CD4-positive, alpha-beta memory T cell (primary cell): ENCODE measurements at regions not wholly inside any gene's neighbourhood (a gene's known extent, or its start where the extent isn't known, plus 50 kb on each side); places are given as distances from the start of the nearest gene placed in this dataset.

ENCODE experiments used
- CTCF ChIA-PET: fragments of 350-600 bp; sonication (Branson Sonifier 250); formaldehyde crosslinking; loops from one replicate; lab custom pipeline; 2021; ENCODE audit warnings: inconsistent platforms; ENCODE audit not compliant: partially characterized antibody; lab: Charles Lee
- POLR2A ChIA-PET: fragments of 350-600 bp; sonication (Branson Sonifier 250); formaldehyde crosslinking; loops from one replicate; lab custom pipeline; 2021; ENCODE audit not compliant: partially characterized antibody; lab: Charles Lee
- DNase-seq, 5 donors: peaks; one replicate each; pipeline versions ENCODE4 v3.0.0 to v3.0.0-alpha.2; 2020 to 2022; ENCODE audit warnings: mixed read lengths in 1 of 5
- H3K27ac ChIP-seq: one replicate; pipeline ENCODE4 v1.7.0; 2013; ENCODE audit warnings: low read depth, low read length
- H3K27me3 ChIP-seq: 2 replicates; pipeline ENCODE4 v1.7.0; 2013; ENCODE audit warnings: mild to moderate bottlenecking, low read length, moderate library complexity; ENCODE audit not compliant: insufficient read depth
- H3K36me3 ChIP-seq: 2 replicates; pipeline ENCODE4 v1.7.0; 2013; ENCODE audit warnings: mild to moderate bottlenecking, low read length, moderate library complexity; ENCODE audit not compliant: insufficient read depth
- H3K4me1 ChIP-seq: 2 replicates; pipeline ENCODE4 v1.7.0; 2013; ENCODE audit warnings: mild to moderate bottlenecking, low read length, moderate library complexity; ENCODE audit not compliant: insufficient read depth
- H3K4me3 ChIP-seq, 2 donors: one replicate each; pipeline ENCODE4 v1.7.0; 2013; ENCODE audit warnings: low read length in 2 of 2, mild to moderate bottlenecking in 1 of 2
- H3K9me3 ChIP-seq, 2 donors: one replicate each; pipeline ENCODE4 v1.7.0; 2013; ENCODE audit warnings: low read length in 2 of 2, control low read depth in 1 of 2; ENCODE audit not compliant: control insufficient read depth in 1 of 2
- H3K27ac Mint-ChIP-seq, 7 donors: one replicate each; pipeline ENCODE4 v1.8.0; 2020 to 2021; ENCODE audit warnings: mixed read lengths in 7 of 7, mild to moderate bottlenecking in 6 of 7, inconsistent platforms in 3 of 7, moderate library complexity in 3 of 7
- H3K27me3 Mint-ChIP-seq, 2 donors: one replicate each; pipeline ENCODE4 v1.8.0; 2020 to 2021; ENCODE audit warnings: mixed read lengths in 2 of 2
- H3K36me3 Mint-ChIP-seq, 2 donors: one replicate each; pipeline ENCODE4 v1.8.0; 2020 to 2021; ENCODE audit warnings: mixed read lengths in 2 of 2, inconsistent platforms in 1 of 2, mild to moderate bottlenecking in 1 of 2
- H3K4me1 Mint-ChIP-seq, 4 donors: one replicate each; pipeline ENCODE4 v1.8.0; 2020 to 2021; ENCODE audit warnings: mixed read lengths in 4 of 4, mild to moderate bottlenecking in 1 of 4
- H3K4me3 Mint-ChIP-seq, 8 donors: one replicate each; pipeline ENCODE4 v1.8.0; 2020 to 2021; ENCODE audit warnings: mixed read lengths in 8 of 8, mild to moderate bottlenecking in 7 of 8, moderate library complexity in 6 of 8, inconsistent platforms in 3 of 8
- H3K9me3 Mint-ChIP-seq, 8 donors: one replicate each; pipeline ENCODE4 v1.8.0; 2020 to 2021; ENCODE audit warnings: mixed read lengths in 8 of 8, mild to moderate bottlenecking in 5 of 8, inconsistent platforms in 3 of 8, moderate library complexity in 1 of 8
- intact Hi-C: fragments of 100-400 bp; cut with micrococcal nuclease; formaldehyde crosslinking; loops from one replicate; pipeline ENCODE4 v1.15.1; 2023

- ChIA-PET POLR2A (no interaction called here), CTCF (no interaction called here)
- Histone ChIP-seq H3K27me3 (no peaks in the 10 kb centered on the region), H3K9me3 (no peaks in the 10 kb centered on the region), H3K4me1 (no peaks in the 10 kb centered on the region), H3K27ac (no peak overlapping the region), H3K36me3 (no peaks in the 10 kb centered on the region), H3K4me3 (no peak overlapping the region)
- intact Hi-C loops, result no loop called here
- Mint-ChIP-seq H3K4me3 (no peak overlapping the region), H3K36me3 (no peaks in the 10 kb centered on the region), H3K9me3 (peaks cover 0 to 8% (median 3%) of the 10 kb centered on the region in 8 donors), H3K27ac (no peak overlapping the region), H3K4me1 (no peaks in the 10 kb centered on the region), H3K27me3 (no peaks in the 10 kb centered on the region)
- no peak for DNase-seq
Observed at GRCh38 chr3:161740421-161740820, 243.8 kb downstream of the OTOL1 start.

- Mint-ChIP-seq H3K27ac (no peak overlapping the region), H3K4me1 (no peaks in the 10 kb centered on the region), H3K27me3 (no peaks in the 10 kb centered on the region), H3K36me3 (no peaks in the 10 kb centered on the region), H3K4me3 (no peak overlapping the region), H3K9me3 (peaks cover 0 to 4% (median 3%) of the 10 kb centered on the region in 8 donors)
- Histone ChIP-seq H3K27ac (no peak overlapping the region), H3K27me3 (no peaks in the 10 kb centered on the region), H3K9me3 (no peaks in the 10 kb centered on the region), H3K4me3 (no peak overlapping the region), H3K36me3 (no peaks in the 10 kb centered on the region), H3K4me1 (no peaks in the 10 kb centered on the region)
- intact Hi-C loops, result no loop called here
- ChIA-PET POLR2A (no interaction called here), CTCF (no interaction called here)
- DNase-seq, result no peak
Observed at GRCh38 chr3:161744366-161744765, 247.8 kb downstream of the OTOL1 start.

GRCh38 chr3:161745741-161746140, 249.1 kb downstream of the OTOL1 start:
- H3K4me3 ChIP-seq, result no peak overlapping the region
- Mint-ChIP-seq H3K9me3 (peaks cover 0 to 4% (median 3%) of the 10 kb centered on the region in 8 donors), H3K36me3 (no peaks in the 10 kb centered on the region), H3K4me1 (no peaks in the 10 kb centered on the region), H3K27ac (no peak overlapping the region), H3K27me3 (no peaks in the 10 kb centered on the region), H3K4me3 (no peak overlapping the region)
- no peak overlapping the region for H3K27ac ChIP-seq
- DNase-seq, result no peak
- H3K4me1 ChIP-seq, result no peaks in the 10 kb centered on the region
- no peaks in the 10 kb centered on the region for H3K36me3 ChIP-seq
- CTCF ChIA-PET, result no interaction called here
- no peaks in the 10 kb centered on the region for H3K9me3 ChIP-seq
- no peaks in the 10 kb centered on the region for H3K27me3 ChIP-seq
- POLR2A ChIA-PET, result no interaction called here
- intact Hi-C loops, result no loop called here

DNA sequence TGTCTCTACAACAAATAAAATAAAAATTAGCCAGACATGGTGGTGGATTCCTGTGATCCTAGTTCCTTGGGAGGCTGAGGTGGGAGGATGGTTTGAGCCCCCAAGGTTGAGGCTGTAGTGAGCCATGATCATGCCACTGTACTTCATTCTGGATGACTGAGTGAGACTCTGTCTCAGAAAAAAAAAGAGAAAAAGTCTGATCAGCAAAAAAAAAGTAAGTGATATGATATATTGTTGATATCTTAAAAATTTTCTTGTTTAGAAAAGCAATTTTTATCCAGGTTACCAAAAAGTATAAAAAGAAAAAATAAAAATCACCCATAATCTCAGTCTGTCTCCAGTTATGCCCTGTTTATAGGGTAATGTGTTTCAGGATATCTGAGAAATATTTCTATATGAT, 251.4 kb downstream of the OTOL1 start:
- H3K4me1 ChIP-seq, result no peaks in the 10 kb centered on the region
- H3K36me3 ChIP-seq, result no peaks in the 10 kb centered on the region
- no peak overlapping the region for H3K4me3 ChIP-seq
- no peaks in the 10 kb centered on the region for H3K27me3 ChIP-seq
- Mint-ChIP-seq H3K27ac (no peak overlapping the region), H3K27me3 (no peaks in the 10 kb centered on the region), H3K4me1 (no peaks in the 10 kb centered on the region), H3K4me3 (no peak overlapping the region), H3K36me3 (no peaks in the 10 kb centered on the region), H3K9me3 (peaks cover 0 to 3% (median 0%) of the 10 kb centered on the region in 8 donors)
- CTCF ChIA-PET, result no interaction called here
- POLR2A ChIA-PET, result no interaction called here
- H3K27ac ChIP-seq, result no peak overlapping the region
- DNase-seq, result no peak
- intact Hi-C loops, result no loop called here
- H3K9me3 ChIP-seq, result no peaks in the 10 kb centered on the region

GRCh38 chr3:161754420-161755053, 257.9 kb downstream of the OTOL1 start:
- Histone ChIP-seq H3K27ac (no peak overlapping the region), H3K4me1 (no peaks in the 10 kb centered on the region), H3K9me3 (no peaks in the 10 kb centered on the region), H3K36me3 (no peaks in the 10 kb centered on the region), H3K27me3 (no peaks in the 10 kb centered on the region), H3K4me3 (no peak overlapping the region)
- ChIA-PET CTCF (no interaction called here), POLR2A (no interaction called here)
- DNase-seq, result no peak
- Mint-ChIP-seq H3K36me3 (no peaks in the 10 kb centered on the region), H3K27me3 (no peaks in the 10 kb centered on the region), H3K4me3 (no peak overlapping the region), H3K9me3 (peaks cover 0 to 5% (median 3%) of the 10 kb centered on the region in 8 donors), H3K27ac (no peak overlapping the region), H3K4me1 (no peaks in the 10 kb centered on the region)
- intact Hi-C loops, result no loop called here

DNA sequence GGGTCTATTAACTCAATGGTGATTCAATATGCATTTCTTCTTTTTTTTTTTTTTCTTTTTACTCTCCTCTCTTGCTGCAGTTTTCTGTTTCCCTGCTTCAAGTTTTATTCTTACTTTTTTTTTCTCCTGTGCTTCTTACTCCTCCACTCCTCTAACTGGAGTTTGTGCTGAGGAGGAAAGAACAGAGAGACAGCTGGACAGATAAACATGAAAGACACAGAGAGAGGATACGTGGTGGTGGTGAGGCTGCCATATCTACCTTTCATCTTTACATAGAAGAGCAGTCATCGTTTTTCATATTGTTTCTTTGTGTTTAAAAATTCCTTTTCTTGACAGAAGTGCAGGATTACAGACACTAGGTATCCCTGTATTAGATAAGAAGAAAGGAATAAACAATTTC, 262.8 kb downstream of the OTOL1 start:
- no peaks in the 10 kb centered on the region for H3K27me3 ChIP-seq
- Mint-ChIP-seq H3K9me3 (peaks cover 0 to 8% (median 1%) of the 10 kb centered on the region in 8 donors), H3K27me3 (no peaks in the 10 kb centered on the region), H3K4me1 (no peaks in the 10 kb centered on the region), H3K4me3 (no peak overlapping the region), H3K36me3 (no peaks in the 10 kb centered on the region), H3K27ac (no peak overlapping the region)
- H3K4me3 ChIP-seq, result no peak overlapping the region
- no peaks in the 10 kb centered on the region for H3K36me3 ChIP-seq
- CTCF ChIA-PET, result no interaction called here
- H3K27ac ChIP-seq, result no peak overlapping the region
- POLR2A ChIA-PET, result no interaction called here
- H3K9me3 ChIP-seq, result no peaks in the 10 kb centered on the region
- DNase-seq, result no peak
- no peaks in the 10 kb centered on the region for H3K4me1 ChIP-seq
- intact Hi-C loops, result no loop called here

DNA sequence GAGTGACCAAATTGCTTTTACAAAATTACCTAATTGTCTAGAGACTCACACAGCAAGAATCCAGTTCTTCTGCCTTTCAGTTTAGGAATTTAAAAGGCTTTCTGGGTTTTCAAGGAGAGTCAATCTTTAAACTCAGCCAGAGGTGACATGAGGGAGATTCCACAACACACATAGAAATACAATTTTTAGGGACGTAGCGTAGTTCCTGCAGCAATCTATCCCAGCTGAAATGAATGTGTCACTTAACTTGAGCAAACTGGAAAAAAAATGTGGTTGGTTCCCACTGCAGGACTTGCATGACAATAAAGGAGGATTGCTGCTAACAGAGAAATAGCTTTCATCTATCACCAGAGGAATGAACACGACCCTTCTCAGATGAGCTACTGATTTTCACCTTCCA, 269.7 kb downstream of the OTOL1 start:
- Mint-ChIP-seq H3K27ac (no peak overlapping the region), H3K36me3 (no peaks in the 10 kb centered on the region), H3K4me3 (no peak overlapping the region), H3K4me1 (no peaks in the 10 kb centered on the region), H3K9me3 (peaks cover 0 to 2% (median 0%) of the 10 kb centered on the region in 8 donors), H3K27me3 (no peaks in the 10 kb centered on the region)
- Histone ChIP-seq H3K36me3 (no peaks in the 10 kb centered on the region), H3K4me3 (no peak overlapping the region), H3K4me1 (no peaks in the 10 kb centered on the region), H3K27ac (no peak overlapping the region), H3K9me3 (no peaks in the 10 kb centered on the region), H3K27me3 (no peaks in the 10 kb centered on the region)
- CTCF ChIA-PET, result no interaction called here
- intact Hi-C loops, result no loop called here
- POLR2A ChIA-PET, result no interaction called here
- no peak for DNase-seq
